ENCODE measurements at regions not wholly inside any gene's neighbourhood (a gene's known extent, or its start where the extent isn't known, plus 50 kb on each side); places are given as distances from the start of the nearest gene placed in this dataset.
A peak's percentile ranks its signal among the peaks of the same experiment; 100 is the strongest.

GRCh38 chr16:85333744-85334640, 221.7 kb upstream of the CIBAR2 start:
- H3K4me1 ChIP-seq (ENCODE audit: insufficient read depth), result peaks cover 49% of the 10 kb centered on the region
- H3K9me2 ChIP-seq (replicated peaks; ENCODE audit: insufficient read depth), result no peaks in the 10 kb centered on the region
- no peak for DNase-seq (ENCODE audit: low spot score)
- no peaks in the 10 kb centered on the region for H3K79me2 ChIP-seq
- no peak overlapping the region for H2AFZ ChIP-seq
- H3K4me3 ChIP-seq, result no peak overlapping the region
- 80% methylated on average over 26 of the region's 29 CpGs for WGBS (ENCODE audit: low lambda C conversion rate, missing lambda C conversion rate)
- H3K36me3 ChIP-seq (replicated peaks; ENCODE audit: insufficient read depth, low read depth), result no peaks in the 10 kb centered on the region
- peaks cover 5% of the 10 kb centered on the region for H4K20me1 ChIP-seq (ENCODE audit: insufficient read depth, poor library complexity, severe bottlenecking)
- no peaks in the 10 kb centered on the region for H3K9me3 ChIP-seq (ENCODE audit: low read depth)
- peak overlapping the region; percentile 93 for H3K27ac ChIP-seq
- H3K27me3 ChIP-seq, result no peaks in the 10 kb centered on the region
- H3K4me2 ChIP-seq, result peak overlapping the region; percentile 74
- TF ChIP-seq, protein P1, sequence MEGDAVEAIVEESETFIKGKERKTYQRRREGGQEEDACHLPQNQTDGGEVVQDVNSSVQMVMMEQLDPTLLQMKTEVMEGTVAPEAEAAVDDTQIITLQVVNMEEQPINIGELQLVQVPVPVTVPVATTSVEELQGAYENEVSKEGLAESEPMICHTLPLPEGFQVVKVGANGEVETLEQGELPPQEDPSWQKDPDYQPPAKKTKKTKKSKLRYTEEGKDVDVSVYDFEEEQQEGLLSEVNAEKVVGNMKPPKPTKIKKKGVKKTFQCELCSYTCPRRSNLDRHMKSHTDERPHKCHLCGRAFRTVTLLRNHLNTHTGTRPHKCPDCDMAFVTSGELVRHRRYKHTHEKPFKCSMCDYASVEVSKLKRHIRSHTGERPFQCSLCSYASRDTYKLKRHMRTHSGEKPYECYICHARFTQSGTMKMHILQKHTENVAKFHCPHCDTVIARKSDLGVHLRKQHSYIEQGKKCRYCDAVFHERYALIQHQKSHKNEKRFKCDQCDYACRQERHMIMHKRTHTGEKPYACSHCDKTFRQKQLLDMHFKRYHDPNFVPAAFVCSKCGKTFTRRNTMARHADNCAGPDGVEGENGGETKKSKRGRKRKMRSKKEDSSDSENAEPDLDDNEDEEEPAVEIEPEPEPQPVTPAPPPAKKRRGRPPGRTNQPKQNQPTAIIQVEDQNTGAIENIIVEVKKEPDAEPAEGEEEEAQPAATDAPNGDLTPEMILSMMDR (IDR thresholded peaks at IDR 0.05; ENCODE audit: poor library complexity), result no peak
- no peak for TF ChIP-seq EZH2phosphoT487 (IDR thresholded peaks at IDR 0.05; ENCODE audit: low read depth, severe bottlenecking, unreplicated experiment)
- TF ChIP-seq EZH2 (IDR thresholded peaks at IDR 0.05; ENCODE audit: borderline replicate concordance), result no peak

GRCh38 chr16:85334718-85335583, 222.7 kb upstream of the CIBAR2 start:
- Histone ChIP-seq H4K20me1 (ENCODE audit: insufficient read depth, poor library complexity, severe bottlenecking) (no peaks in the 10 kb centered on the region), H3K4me3 (no peak overlapping the region), H3K9me2 (replicated peaks; ENCODE audit: insufficient read depth) (no peaks in the 10 kb centered on the region), H3K4me2 (peak overlapping the region; percentile 74), H3K36me3 (replicated peaks; ENCODE audit: insufficient read depth, low read depth) (no peaks in the 10 kb centered on the region), H3K27me3 (no peaks in the 10 kb centered on the region), H3K27ac (peak overlapping the region; percentile 93), H3K79me2 (no peaks in the 10 kb centered on the region), H3K9me3 (ENCODE audit: low read depth) (no peaks in the 10 kb centered on the region), H3K4me1 (ENCODE audit: insufficient read depth) (peaks cover 40% of the 10 kb centered on the region), H2AFZ (peak overlapping the region; percentile 12)
- TF ChIP-seq, protein P1 (IDR thresholded peaks at IDR 0.05; ENCODE audit: poor library complexity), result peak; percentile 24
- TF ChIP-seq EZH2 (IDR thresholded peaks at IDR 0.05; ENCODE audit: borderline replicate concordance), result no peak
- 19% methylated on average over 35 of the region's 35 CpGs for WGBS (ENCODE audit: low lambda C conversion rate, missing lambda C conversion rate)
- peak; percentile 84 for DNase-seq (ENCODE audit: low spot score)

DNA sequence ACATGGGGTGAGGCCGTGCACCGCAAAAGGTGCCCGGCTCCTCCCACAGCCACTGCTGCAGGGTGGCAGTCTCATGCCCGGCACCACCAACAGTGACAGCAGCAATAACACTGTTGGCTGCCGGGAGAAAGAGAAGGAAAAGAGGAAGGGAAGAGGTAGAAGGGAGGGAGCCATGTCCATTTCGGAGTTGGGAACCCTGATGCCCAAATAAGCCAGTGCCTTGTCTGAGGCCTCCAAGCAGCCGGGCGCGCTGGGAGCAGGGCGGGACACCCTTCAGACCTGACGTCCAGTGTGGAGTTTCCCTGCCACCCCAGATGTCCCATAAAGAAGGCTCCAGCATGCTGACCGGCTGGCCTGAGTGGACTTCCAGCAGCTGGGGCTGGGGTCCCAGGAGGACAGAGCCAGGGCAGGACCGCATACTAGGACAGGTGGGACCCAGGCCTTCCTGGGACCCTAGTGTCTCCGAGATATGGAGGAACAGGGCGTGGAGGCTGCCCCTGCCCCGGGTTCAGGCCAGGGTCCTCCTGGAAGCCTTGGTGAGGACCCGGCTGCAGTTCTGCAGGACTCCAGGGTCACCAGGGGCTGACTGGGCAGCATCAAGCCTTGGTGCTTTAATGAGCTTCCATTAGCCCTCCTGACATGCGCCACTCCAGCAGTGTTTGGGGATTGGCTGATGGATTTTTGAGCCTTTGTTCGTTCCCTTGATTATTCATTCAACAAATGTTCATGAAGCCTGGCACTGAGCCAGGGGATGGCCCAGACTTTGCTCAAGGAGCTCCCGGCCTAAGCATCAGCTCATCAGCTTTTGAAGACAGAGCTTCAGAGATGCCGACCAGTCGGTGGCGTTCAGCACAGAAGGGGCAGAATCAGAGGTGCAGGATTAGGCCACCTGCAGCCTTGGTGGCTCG, 223.6 kb upstream of the CIBAR2 start:
- Histone ChIP-seq H3K27ac (peak overlapping the region; percentile 93), H3K9me3 (ENCODE audit: low read depth) (no peaks in the 10 kb centered on the region), H3K4me2 (peak overlapping the region; percentile 74), H3K4me3 (no peak overlapping the region), H3K79me2 (no peaks in the 10 kb centered on the region), H4K20me1 (ENCODE audit: insufficient read depth, poor library complexity, severe bottlenecking) (no peaks in the 10 kb centered on the region), H3K27me3 (no peaks in the 10 kb centered on the region), H3K36me3 (replicated peaks; ENCODE audit: insufficient read depth, low read depth) (no peaks in the 10 kb centered on the region), H3K9me2 (replicated peaks; ENCODE audit: insufficient read depth) (no peaks in the 10 kb centered on the region), H2AFZ (no peak overlapping the region), H3K4me1 (ENCODE audit: insufficient read depth) (peaks cover 31% of the 10 kb centered on the region)
- TF ChIP-seq EZH2 (IDR thresholded peaks at IDR 0.05; ENCODE audit: borderline replicate concordance) (no peak), EZH2phosphoT487 (IDR thresholded peaks at IDR 0.05; ENCODE audit: low read depth, severe bottlenecking, unreplicated experiment) (no peak)
- TF ChIP-seq, protein P1 (IDR thresholded peaks at IDR 0.05; ENCODE audit: poor library complexity), result no peak
- peak; percentile 76 for DNase-seq (ENCODE audit: low spot score)
- WGBS (ENCODE audit: low lambda C conversion rate, missing lambda C conversion rate), result 76% methylated on average over 23 of the region's 24 CpGs

All from hepatocyte (in vitro differentiated cells).